ENCODE measurements at regions not wholly inside any gene's neighbourhood (a gene's known extent, or its start where the extent isn't known, plus 50 kb on each side); places are given as distances from the start of the nearest gene placed in this dataset.

- DNase-seq, result no peak
- TF ChIP-seq CTCF (IDR thresholded peaks at IDR 0.05 in 4 of 5, conservative IDR thresholded peaks at IDR 0.05 in 1 of 5) (no peak), POLR2A (IDR thresholded peaks at IDR 0.05) (no peak)
- no peaks in the 10 kb centered on the region for H3K9me3 ChIP-seq
- intact Hi-C loops (cut with DNase I; ENCODE audit: low total_unique reads), result no loop called here
- no peak overlapping the region for H3K4me3 ChIP-seq
- ATAC-seq, result no peak
- in situ Hi-C loops (cut with MboI; ENCODE audit: low sequenced_read_pairs in 4 of 4), result no loop called here
- no peak overlapping the region for H3K27ac ChIP-seq
- H3K4me1 ChIP-seq, result no peaks in the 10 kb centered on the region
- no peaks in the 10 kb centered on the region for H3K36me3 ChIP-seq
- H3K27me3 ChIP-seq, result no peaks in the 10 kb centered on the region
Measured at GRCh38 chr1:239840336-239840735, 251.3 kb upstream of the FMN2 start.

- TF ChIP-seq CTCF (IDR thresholded peaks at IDR 0.05 in 4 of 5, conservative IDR thresholded peaks at IDR 0.05 in 1 of 5) (no peak), POLR2A (IDR thresholded peaks at IDR 0.05) (no peak)
- Histone ChIP-seq H3K4me3 (no peak overlapping the region), H3K9me3 (no peaks in the 10 kb centered on the region), H3K4me1 (no peaks in the 10 kb centered on the region), H3K27ac (no peak overlapping the region), H3K27me3 (no peaks in the 10 kb centered on the region), H3K36me3 (no peaks in the 10 kb centered on the region)
- no peak for ATAC-seq
- in situ Hi-C loops (cut with MboI; ENCODE audit: low sequenced_read_pairs in 4 of 4) (no loop called here), intact Hi-C loops (cut with DNase I; ENCODE audit: low total_unique reads) (no loop called here)
- no peak for DNase-seq
Measured at GRCh38 chr1:239840790-239841189, 250.9 kb upstream of the FMN2 start.

GRCh38 chr1:239841631-239842030 lies 250.1 kb upstream of the FMN2 start:
- in situ Hi-C loops (cut with MboI; ENCODE audit: low sequenced_read_pairs in 4 of 4), result no loop called here

GRCh38 chr1:239843541-239843940 lies 248.1 kb upstream of the FMN2 start:
- DNase-seq (no peak), ATAC-seq (no peak)
- TF ChIP-seq CTCF (IDR thresholded peaks at IDR 0.05 in 4 of 5, conservative IDR thresholded peaks at IDR 0.05 in 1 of 5) (no peak), POLR2A (IDR thresholded peaks at IDR 0.05) (no peak)
- intact Hi-C loops (cut with DNase I; ENCODE audit: low total_unique reads) (no loop called here), in situ Hi-C loops (cut with MboI; ENCODE audit: low sequenced_read_pairs in 4 of 4) (no loop called here)
- Histone ChIP-seq H3K36me3 (no peaks in the 10 kb centered on the region), H3K9me3 (no peaks in the 10 kb centered on the region), H3K4me3 (no peak overlapping the region), H3K27ac (no peak overlapping the region), H3K27me3 (no peaks in the 10 kb centered on the region), H3K4me1 (no peaks in the 10 kb centered on the region)

More at GRCh38 chr1:239841631-239842030, 250.1 kb upstream of the FMN2 start:
- Histone ChIP-seq H3K4me1 (no peaks in the 10 kb centered on the region), H3K36me3 (no peaks in the 10 kb centered on the region), H3K9me3 (no peaks in the 10 kb centered on the region), H3K27me3 (no peaks in the 10 kb centered on the region), H3K4me3 (no peak overlapping the region), H3K27ac (no peak overlapping the region)
- TF ChIP-seq CTCF (IDR thresholded peaks at IDR 0.05 in 4 of 5, conservative IDR thresholded peaks at IDR 0.05 in 1 of 5) (no peak), POLR2A (IDR thresholded peaks at IDR 0.05) (no peak)
- intact Hi-C loops (cut with DNase I; ENCODE audit: low total_unique reads), result no loop called here
- no peak for ATAC-seq
- DNase-seq, result no peak

GRCh38 chr1:239844833-239845232 lies 246.8 kb upstream of the FMN2 start:
- Histone ChIP-seq H3K4me1 (no peaks in the 10 kb centered on the region), H3K36me3 (no peaks in the 10 kb centered on the region), H3K27me3 (no peaks in the 10 kb centered on the region), H3K4me3 (no peak overlapping the region), H3K9me3 (no peaks in the 10 kb centered on the region), H3K27ac (no peak overlapping the region)
- intact Hi-C loops (cut with DNase I; ENCODE audit: low total_unique reads), result no loop called here
- in situ Hi-C loops (cut with MboI; ENCODE audit: low sequenced_read_pairs in 4 of 4), result no loop called here
- ATAC-seq, result no peak
- DNase-seq, result no peak
- no peak for TF ChIP-seq CTCF (IDR thresholded peaks at IDR 0.05 in 4 of 5, conservative IDR thresholded peaks at IDR 0.05 in 1 of 5)
- TF ChIP-seq POLR2A (IDR thresholded peaks at IDR 0.05), result no peak

All from gastrocnemius medialis (tissue), 4 donors.